SK-N-SH (cell line): ENCODE measurements at regions not wholly inside any gene's neighbourhood (a gene's known extent, or its start where the extent isn't known, plus 50 kb on each side); places are given as distances from the start of the nearest gene placed in this dataset.
"Not testable (repeated sequence)": the region's sequence is repeated elsewhere in the genome, so short reads cannot be mapped to it uniquely, and the experiment has no call there.

Source experiments
- CTCF ChIA-PET: fragments of 300-600, 350-600 bp; formaldehyde crosslinking; extraction: SDS; loops from one replicate; lab custom pipeline; 2021; lab: Yijun Ruan, JAX
- POLR2A ChIA-PET: fragments of 350-600 bp; sonication (Branson Sonifier 250); formaldehyde crosslinking; extraction: SDS; loops from one replicate; lab custom pipeline; 2020; ENCODE audit warnings: antibody characterized with exemption, inconsistent platforms; lab: Yijun Ruan, JAX
- DNase-seq: peaks from one replicate; pipeline ENCODE4 v3.0.0; 2012
- H2AFZ ChIP-seq: fragments of 200-600 bp; sonication (generic); 2 replicates; pipeline ENCODE4 v1.8.1; 2016; ENCODE audit warnings: antibody characterized with exemption, mild to moderate bottlenecking, low read depth
- H3F3A ChIP-seq: fragments of 200-600 bp; sonication (generic); replicated peaks from 2 replicates; pipeline ENCODE3; 2016; ENCODE audit warnings: antibody characterized with exemption, mild to moderate bottlenecking; ENCODE audit not compliant: insufficient read depth
- H3K27ac ChIP-seq, 2 experiments: fragments of 200-500 bp in 1 of 2; fragments of 200-600 bp in 1 of 2; sonication (Bioruptor generic) in 1 of 2; sonication (generic), shearing (Covaris generic) in 1 of 2; 2 replicates each; pipeline versions ENCODE4 v1.5.1 to v1.6.1; 2014 to 2016; ENCODE audit warnings: low read depth in 2 of 2, inconsistent platforms in 1 of 2, low read length in 1 of 2, mild to moderate bottlenecking in 1 of 2, mixed read lengths in 1 of 2
- H3K27me3 ChIP-seq: fragments of 200-600 bp; sonication (generic), shearing (Covaris generic); 2 replicates; pipeline ENCODE4 v1.6.1; 2016; ENCODE audit warnings: mixed run types; ENCODE audit not compliant: insufficient read depth
- H3K36me3 ChIP-seq, 2 experiments: fragments of 200-500 bp in 1 of 2; fragments of 200-600 bp in 1 of 2; sonication (Bioruptor generic) in 1 of 2; sonication (generic) in 1 of 2; replicated peaks in 1 of 2; 2 replicates each; pipeline versions ENCODE3 to v1.5.1; 2014 to 2016; ENCODE audit warnings: low read length in 1 of 2, mild to moderate bottlenecking in 1 of 2; ENCODE audit not compliant: insufficient read depth in 2 of 2, control insufficient read depth in 1 of 2
- H3K4me1 ChIP-seq, 2 experiments: fragments of 200-500 bp in 1 of 2; fragments of 200-600 bp in 1 of 2; sonication (Bioruptor generic) in 1 of 2; sonication (generic), shearing (Covaris generic) in 1 of 2; 2 replicates each; pipeline versions ENCODE4 v1.5.1 to v1.6.1; 2014 to 2016; ENCODE audit warnings: low read depth in 1 of 2, low read length in 1 of 2, mixed run types in 1 of 2; ENCODE audit not compliant: insufficient read depth in 2 of 2, control insufficient read depth in 1 of 2
- H3K4me2 ChIP-seq: fragments of 200-600 bp; sonication (generic), shearing (Covaris generic); 2 replicates; pipeline ENCODE4 v1.6.1; 2017; ENCODE audit warnings: mixed run types
- H3K4me3 ChIP-seq, 2 experiments: fragments of 200-500 bp in 1 of 2; fragments of 200-600 bp in 1 of 2; sonication (Bioruptor generic) in 1 of 2; sonication (generic), shearing (Covaris generic) in 1 of 2; 2 replicates each; pipeline versions ENCODE4 v1.5.1 to v1.8.1; 2014 to 2016; ENCODE audit warnings: low read depth in 2 of 2, inconsistent platforms in 1 of 2, low read length in 1 of 2, mild to moderate bottlenecking in 1 of 2, mixed read lengths in 1 of 2, moderate library complexity in 1 of 2
- H3K79me2 ChIP-seq: fragments of 200-600 bp; sonication (generic); 2 replicates; pipeline ENCODE4 v1.8.1; 2017; ENCODE audit warnings: mild to moderate bottlenecking; ENCODE audit not compliant: insufficient read depth
- H3K9ac ChIP-seq: fragments of 200-600 bp; sonication (generic); 2 replicates; pipeline ENCODE4 v1.6.1; 2017; ENCODE audit warnings: mixed run types
- H3K9me2 ChIP-seq: fragments of 200-600 bp; sonication (generic); 2 replicates; pipeline ENCODE4 v1.6.1; 2017; ENCODE audit warnings: mixed run types
- H3K9me3 ChIP-seq: fragments of 200-600 bp; sonication (generic); 2 replicates; pipeline ENCODE4 v1.6.1; 2017; ENCODE audit warnings: mixed run types, mild to moderate bottlenecking, moderate library complexity
- H4K20me1 ChIP-seq: fragments of 200-600 bp; sonication (generic); 2 replicates; pipeline ENCODE4 v1.6.1; 2017; ENCODE audit warnings: mild to moderate bottlenecking, mixed run types; ENCODE audit not compliant: insufficient read depth
- EP300 ChIP-seq, 2 experiments: IDR thresholded peaks; 2 replicates each; pipeline versions ENCODE4 v1.4.0 to v1.6.1; 2012; ENCODE audit warnings: borderline replicate concordance in 1 of 2, low read depth in 1 of 2, low read length in 1 of 2
- GABPA ChIP-seq: IDR thresholded peaks from 2 replicates; pipeline ENCODE4 v1.4.0; 2012; ENCODE audit warnings: low read depth, mild to moderate bottlenecking
- GATA2 ChIP-seq: sonication (generic); formaldehyde crosslinking; IDR thresholded peaks from 2 replicates; pipeline ENCODE4 v1.5.0; 2020; ENCODE audit warnings: mild to moderate bottlenecking, missing genetic modification reagents
- IRF3 ChIP-seq: fragments of 150-350 bp; IDR thresholded peaks from 2 replicates; pipeline ENCODE4 v1.6.1; 2016; ENCODE audit warnings: mild to moderate bottlenecking, low read depth, low read length
- MEF2A ChIP-seq: IDR thresholded peaks from 2 replicates; pipeline ENCODE4 v1.4.0; 2012; ENCODE audit warnings: low read depth, borderline replicate concordance
- NFIC ChIP-seq: IDR thresholded peaks from 2 replicates; pipeline ENCODE4 v1.4.0; 2012; ENCODE audit warnings: borderline replicate concordance
- POLR2AphosphoS5 ChIP-seq: IDR thresholded peaks from 2 replicates; pipeline ENCODE4 v1.6.1; 2012; ENCODE audit warnings: low read depth, low read length
- RAD21 ChIP-seq: IDR thresholded peaks from 2 replicates; pipeline ENCODE4 v1.6.1; 2012; ENCODE audit warnings: mild to moderate bottlenecking, low read length
- RCOR1 ChIP-seq: fragments of 150-350 bp; IDR thresholded peaks from 2 replicates; pipeline ENCODE4 v1.6.1; 2017; ENCODE audit warnings: antibody characterized with exemption, low read length
- RXRA ChIP-seq: IDR thresholded peaks from 2 replicates; pipeline ENCODE4 v1.4.0; 2012; ENCODE audit warnings: low read depth, mild to moderate bottlenecking, borderline replicate concordance
- SMC3 ChIP-seq: IDR thresholded peaks from 2 replicates; pipeline ENCODE4 v1.6.1; 2012; ENCODE audit warnings: low read depth, low read length, improper control_type of control experiment
- TAF1 ChIP-seq: IDR thresholded peaks from 2 replicates; pipeline ENCODE4 v1.6.1; 2012; ENCODE audit warnings: low read depth, mild to moderate bottlenecking, low read length, moderate library complexity, borderline replicate concordance
- TCF12 ChIP-seq: IDR thresholded peaks from 2 replicates; pipeline ENCODE4 v1.4.0; 2012
- TEAD4 ChIP-seq: IDR thresholded peaks from 2 replicates; pipeline ENCODE4 v1.4.0; 2012; ENCODE audit warnings: mild to moderate bottlenecking, borderline replicate concordance; ENCODE audit not compliant: insufficient read depth
- WGBS: methylation state at CpG from one replicate; pipeline ENCODE4 v1.1.6; 2017; ENCODE audit warnings: low lambda C conversion rate; 5-methylcytosine and 5-hydroxymethylcytosine counted together

- Histone ChIP-seq H3K4me3 (no peak overlapping the region), H3K9me3 (no peaks in the 10 kb centered on the region), H3K27ac (no peak overlapping the region), H2AFZ (no peak overlapping the region), H3K4me1 (no peaks in the 10 kb centered on the region), H3K9ac (no peak overlapping the region), H3K4me2 (no peak overlapping the region), H3K9me2 (no peaks in the 10 kb centered on the region), H4K20me1 (no peaks in the 10 kb centered on the region), H3K36me3 (no peaks in the 10 kb centered on the region), H3F3A (no peaks in the 10 kb centered on the region), H3K27me3 (no peaks in the 10 kb centered on the region), H3K79me2 (no peaks in the 10 kb centered on the region)
- ChIA-PET POLR2A (no interaction called here), CTCF (no interaction called here)
- 4% methylated on average over 1 of the region's 1 CpG for WGBS
- no peak for DNase-seq
- TF ChIP-seq RCOR1 = no peak
- no peak for TF ChIP-seq EP300 (IDR thresholded peaks at IDR 0.05; ENCODE audit: borderline replicate concordance in 1 of 2, low read depth in 1 of 2, low read length in 1 of 2)
- TF ChIP-seq IRF3 = no peak
- no peak for TF ChIP-seq RAD21
- TF ChIP-seq TAF1 = no peak
- TF ChIP-seq MEF2A = no peak
- TF ChIP-seq NFIC = no peak
- TF ChIP-seq POLR2AphosphoS5 = no peak
- TF ChIP-seq GATA2 (CRISPR knock-in tag) = no peak
- no peak for TF ChIP-seq TCF12
- no peak for TF ChIP-seq RXRA
- no peak for TF ChIP-seq SMC3
- TF ChIP-seq GABPA = no peak
Observed at GRCh38 chr5:97575322-97575721, 392.3 kb upstream of the RIOK2 start.

GRCh38 chr5:97576956-97577355 is 393.9 kb upstream of the RIOK2 start:
- Histone ChIP-seq H3K79me2 (no peaks in the 10 kb centered on the region), H3K27ac (no peak overlapping the region), H3K9me3 (no peaks in the 10 kb centered on the region), H2AFZ (no peak overlapping the region), H3F3A (no peaks in the 10 kb centered on the region), H4K20me1 (no peaks in the 10 kb centered on the region), H3K4me3 (no peak overlapping the region), H3K4me1 (no peaks in the 10 kb centered on the region), H3K9me2 (no peaks in the 10 kb centered on the region), H3K9ac (no peak overlapping the region), H3K27me3 (no peaks in the 10 kb centered on the region), H3K36me3 (no peaks in the 10 kb centered on the region), H3K4me2 (no peak overlapping the region)
- ChIA-PET POLR2A (no interaction called here), CTCF (no interaction called here)
- WGBS = 56% methylated on average over 2 of the region's 2 CpGs
- no peak for DNase-seq
- TF ChIP-seq TEAD4 = no peak

- POLR2A ChIA-PET = not testable (repeated sequence)
Observed at GRCh38 chr5:97579977-97580376, 396.9 kb upstream of the RIOK2 start.

More at GRCh38 chr5:97579977-97580376, 396.9 kb upstream of the RIOK2 start:
- H3F3A ChIP-seq, H4K20me1 ChIP-seq, H3K27ac ChIP-seq, H3K4me3 ChIP-seq, CTCF ChIA-PET, H3K36me3 ChIP-seq, H3K9me3 ChIP-seq, DNase-seq, H3K9ac ChIP-seq, H3K4me1 ChIP-seq, H3K79me2 ChIP-seq, H2AFZ ChIP-seq, H3K27me3 ChIP-seq, H3K9me2 ChIP-seq, H3K4me2 ChIP-seq: not testable (repeated sequence)
- WGBS = 76% methylated on average over 10 of the region's 29 CpGs
